SK-N-MC (cell line): ENCODE measurements at regions not wholly inside any gene's neighbourhood (a gene's known extent, or its start where the extent isn't known, plus 50 kb on each side); places are given as distances from the start of the nearest gene placed in this dataset.

Experiments used
- DNase-seq: peaks from one replicate; pipeline ENCODE4 v3.0.0-alpha.2; 2011; ENCODE audit warnings: low read depth, low spot score
- H3K27ac ChIP-seq: fragments of 200-600 bp; sonication (generic); 2 replicates; pipeline ENCODE4 v1.5.1; 2016; ENCODE audit warnings: mixed run types
- H3K36me3 ChIP-seq: fragments of 200-600 bp; sonication (generic); 2 replicates; pipeline ENCODE4 v1.6.1; 2017; ENCODE audit warnings: antibody characterized with exemption, low read length, mixed read lengths; ENCODE audit not compliant: insufficient read depth
- H3K4me3 ChIP-seq: fragments of 200-600 bp; sonication (generic); 2 replicates; pipeline ENCODE4 v1.5.1; 2016
- H3K9ac ChIP-seq: fragments of 200-600 bp; sonication (generic); 2 replicates; pipeline ENCODE4 v1.8.0; 2017; ENCODE audit warnings: mixed run types, mixed read lengths; ENCODE audit not compliant: insufficient read length
- H3K9me3 ChIP-seq: fragments of 200-600 bp; sonication (generic); 2 replicates; pipeline ENCODE4 v1.6.1; 2017; ENCODE audit warnings: low read depth, mild to moderate bottlenecking, antibody characterized with exemption, low read length, moderate library complexity, mixed read lengths
- EZH2 ChIP-seq: fragments of 200-600 bp; sonication (generic); IDR thresholded peaks from one replicate; pipeline ENCODE4 v1.6.1; 2017; ENCODE audit warnings: antibody characterized with exemption
- FOXP2 ChIP-seq: optimal IDR thresholded peaks from 2 replicates; pipeline ENCODE3; 2011; ENCODE audit warnings: mild to moderate bottlenecking, moderate library complexity; ENCODE audit not compliant: insufficient read depth; ENCODE audit errors: extremely low read length, control extremely low read depth
- POLR2AphosphoS5 ChIP-seq: IDR thresholded peaks from 2 replicates; pipeline ENCODE4 v1.6.1; 2012; ENCODE audit warnings: mild to moderate bottlenecking, low read depth, low read length, borderline replicate concordance

- Histone ChIP-seq H3K27ac (no peak overlapping the region), H3K36me3 (no peaks in the 10 kb centered on the region), H3K9me3 (no peaks in the 10 kb centered on the region), H3K4me3 (no peak overlapping the region), H3K9ac (no peak overlapping the region)
- DNase-seq: no peak
- no peak for TF ChIP-seq FOXP2
- TF ChIP-seq POLR2AphosphoS5: no peak
- no peak for TF ChIP-seq EZH2
These were observed 734.6 kb downstream of the GLUD2 start for GRCh38 chrX:121781991-121782390.

GRCh38 chrX:121782544-121782943, 735.1 kb downstream of the GLUD2 start:
- no peaks in the 10 kb centered on the region for H3K9me3 ChIP-seq
- TF ChIP-seq EZH2 (no peak), FOXP2 (no peak), POLR2AphosphoS5 (no peak)
- H3K9ac ChIP-seq: no peak overlapping the region
- no peaks in the 10 kb centered on the region for H3K36me3 ChIP-seq
- H3K27ac ChIP-seq: no peak overlapping the region
- no peak overlapping the region for H3K4me3 ChIP-seq
- no peak for DNase-seq

GRCh38 chrX:121782976-121783375, 735.6 kb downstream of the GLUD2 start:
- no peak overlapping the region for H3K9ac ChIP-seq
- no peaks in the 10 kb centered on the region for H3K36me3 ChIP-seq
- no peak for DNase-seq
- H3K4me3 ChIP-seq: no peak overlapping the region
- no peaks in the 10 kb centered on the region for H3K9me3 ChIP-seq
- H3K27ac ChIP-seq: no peak overlapping the region
- TF ChIP-seq POLR2AphosphoS5 (no peak), EZH2 (no peak), FOXP2 (no peak)

- Histone ChIP-seq H3K4me3 (no peak overlapping the region), H3K9me3 (no peaks in the 10 kb centered on the region), H3K27ac (no peak overlapping the region), H3K36me3 (no peaks in the 10 kb centered on the region), H3K9ac (no peak overlapping the region)
- DNase-seq: no peak
- TF ChIP-seq FOXP2 (no peak), POLR2AphosphoS5 (no peak), EZH2 (no peak)
These were observed 755.5 kb downstream of the GLUD2 start for GRCh38 chrX:121802881-121803412.

GRCh38 chrX:121823406-121823805, 776.0 kb downstream of the GLUD2 start:
- no peak for DNase-seq
- TF ChIP-seq EZH2 (no peak), FOXP2 (no peak), POLR2AphosphoS5 (no peak)
- H3K9me3 ChIP-seq: no peaks in the 10 kb centered on the region
- H3K36me3 ChIP-seq: no peaks in the 10 kb centered on the region
- no peak overlapping the region for H3K4me3 ChIP-seq
- H3K27ac ChIP-seq: no peak overlapping the region
- no peak overlapping the region for H3K9ac ChIP-seq

- Histone ChIP-seq H3K27ac (no peak overlapping the region), H3K36me3 (no peaks in the 10 kb centered on the region), H3K4me3 (no peak overlapping the region), H3K9ac (no peak overlapping the region), H3K9me3 (no peaks in the 10 kb centered on the region)
- TF ChIP-seq EZH2 (no peak), FOXP2 (no peak), POLR2AphosphoS5 (no peak)
- no peak for DNase-seq
These were observed 784.2 kb downstream of the GLUD2 start for GRCh38 chrX:121831601-121832000.

GRCh38 chrX:121832446-121832845, 785.0 kb downstream of the GLUD2 start:
- TF ChIP-seq POLR2AphosphoS5 (no peak), EZH2 (no peak), FOXP2 (no peak)
- Histone ChIP-seq H3K9me3 (no peaks in the 10 kb centered on the region), H3K4me3 (no peak overlapping the region), H3K36me3 (no peaks in the 10 kb centered on the region), H3K27ac (no peak overlapping the region), H3K9ac (no peak overlapping the region)
- DNase-seq: no peak

- Histone ChIP-seq H3K9ac (no peak overlapping the region), H3K9me3 (no peaks in the 10 kb centered on the region), H3K36me3 (no peaks in the 10 kb centered on the region), H3K4me3 (no peak overlapping the region), H3K27ac (no peak overlapping the region)
- no peak for DNase-seq
- TF ChIP-seq EZH2: no peak
- TF ChIP-seq POLR2AphosphoS5: no peak
- TF ChIP-seq FOXP2: no peak
These were observed 788.6 kb downstream of the GLUD2 start for GRCh38 chrX:121836000-121836399.

- no peaks in the 10 kb centered on the region for H3K9me3 ChIP-seq
- H3K4me3 ChIP-seq: no peak overlapping the region
- TF ChIP-seq FOXP2 (no peak), EZH2 (no peak), POLR2AphosphoS5 (no peak)
- H3K9ac ChIP-seq: no peak overlapping the region
- no peaks in the 10 kb centered on the region for H3K36me3 ChIP-seq
- H3K27ac ChIP-seq: no peak overlapping the region
- no peak for DNase-seq
These were observed 803.6 kb downstream of the GLUD2 start for GRCh38 chrX:121851033-121851432.
